GM18907 (cell line): ENCODE measurements at regions not wholly inside any gene's neighbourhood (a gene's known extent, or its start where the extent isn't known, plus 50 kb on each side); places are given as distances from the start of the nearest gene placed in this dataset.
"Not testable (repeated sequence)": the region's sequence is repeated elsewhere in the genome, so short reads cannot be mapped to it uniquely, and the experiment has no call there.

Source experiments
- ATAC-seq: cut with Tn5 transposase; IDR thresholded peaks from one replicate; pipeline ENCODE4 v1.9.1; 2021; ENCODE audit warnings: mild to moderate bottlenecking, moderate library complexity; ENCODE audit not compliant: unreplicated experiment

- no peak for ATAC-seq
These were observed 134.7 kb upstream of the ETV3 start for GRCh38 chr1:157272729-157273524.

- no peak for ATAC-seq
These were observed 134.1 kb upstream of the ETV3 start for GRCh38 chr1:157272264-157272663.

GRCh38 chr1:157270705-157271274 lies 132.6 kb upstream of the ETV3 start:
- no peak for ATAC-seq

DNA sequence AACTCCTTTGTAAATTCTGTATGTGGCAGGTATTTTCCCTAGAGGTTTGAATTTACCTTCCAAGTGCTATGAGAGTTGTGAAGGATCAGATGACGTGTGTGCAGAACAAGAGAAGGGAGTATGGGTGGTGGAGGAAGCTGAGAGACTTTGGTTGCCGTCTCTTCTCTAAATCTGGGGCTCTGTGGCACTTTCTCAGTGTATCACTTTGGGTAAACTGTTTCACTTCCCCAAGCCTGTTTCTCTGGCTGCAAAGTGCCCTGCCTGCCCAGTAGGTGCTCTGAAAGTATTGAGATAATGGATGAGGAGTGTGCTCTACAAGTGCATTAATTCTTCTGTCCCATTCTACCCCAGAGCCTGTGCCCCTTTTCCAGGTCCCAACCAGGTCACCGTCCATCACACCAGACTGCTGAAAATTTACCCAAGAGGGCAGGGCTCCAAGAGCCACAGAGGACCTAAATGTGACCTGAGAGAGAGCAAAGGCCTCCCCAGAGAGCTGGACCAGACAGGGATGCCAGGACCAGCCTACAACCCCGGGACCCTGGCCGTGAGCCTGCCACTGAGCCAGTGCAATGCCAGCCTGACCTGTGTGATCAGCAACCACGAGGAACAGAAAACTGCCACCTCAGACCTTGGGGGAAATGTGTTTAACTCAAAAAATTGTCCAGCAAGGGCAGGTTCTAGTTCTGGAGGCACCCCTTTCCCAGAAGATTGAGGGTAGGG lies 131.6 kb upstream of the ETV3 start:
- peak; percentile 92 for ATAC-seq

- no peak for ATAC-seq
These were observed 124.7 kb upstream of the ETV3 start for GRCh38 chr1:157262891-157263290.

- no peak for ATAC-seq
These were observed 124.2 kb upstream of the ETV3 start for GRCh38 chr1:157262422-157262821.

GRCh38 chr1:157255891-157256290 lies 117.7 kb upstream of the ETV3 start:
- ATAC-seq: not testable (repeated sequence)

DNA sequence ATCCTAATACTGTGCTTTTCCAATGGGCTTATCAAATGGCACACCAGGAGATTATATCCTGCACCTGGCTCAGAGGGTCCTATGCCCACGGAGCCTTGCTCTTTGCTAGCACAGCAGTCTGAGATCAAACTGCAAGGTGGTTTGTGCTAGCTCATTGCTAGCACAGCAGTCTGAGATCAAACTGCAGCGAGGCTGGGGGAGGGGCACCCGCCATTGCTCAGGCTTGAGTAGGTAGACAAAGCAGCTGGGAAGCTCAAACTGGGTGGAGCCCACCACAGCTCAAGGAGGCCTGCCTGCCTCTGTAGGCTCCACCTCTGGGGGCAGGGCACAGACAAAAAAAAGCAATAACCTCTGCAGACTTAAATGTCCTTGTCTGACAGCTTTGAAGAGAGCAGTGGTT lies 116.0 kb upstream of the ETV3 start:
- not testable (repeated sequence) for ATAC-seq

- no peak for ATAC-seq
These were observed 114.3 kb upstream of the ETV3 start for GRCh38 chr1:157252473-157252872.

DNA sequence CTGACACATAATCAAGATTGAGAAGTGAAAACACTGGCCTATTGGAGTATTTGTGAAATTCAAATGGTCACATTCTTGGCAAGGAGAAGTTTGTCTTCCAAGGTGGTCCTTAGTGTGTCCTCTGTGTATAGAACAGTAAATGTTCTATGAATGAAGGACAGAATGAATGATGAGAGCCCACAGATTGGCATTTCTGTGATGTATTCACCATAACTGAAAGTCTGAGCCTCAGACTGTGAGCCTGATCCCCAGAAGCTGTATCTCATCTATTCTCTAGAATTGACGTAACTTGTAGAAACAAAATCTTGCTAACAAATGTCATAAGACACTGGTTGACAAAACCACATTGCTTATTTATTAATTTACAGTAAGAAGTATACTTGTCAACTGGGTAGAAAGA lies 111.5 kb upstream of the ETV3 start:
- ATAC-seq: peak; percentile 32

DNA sequence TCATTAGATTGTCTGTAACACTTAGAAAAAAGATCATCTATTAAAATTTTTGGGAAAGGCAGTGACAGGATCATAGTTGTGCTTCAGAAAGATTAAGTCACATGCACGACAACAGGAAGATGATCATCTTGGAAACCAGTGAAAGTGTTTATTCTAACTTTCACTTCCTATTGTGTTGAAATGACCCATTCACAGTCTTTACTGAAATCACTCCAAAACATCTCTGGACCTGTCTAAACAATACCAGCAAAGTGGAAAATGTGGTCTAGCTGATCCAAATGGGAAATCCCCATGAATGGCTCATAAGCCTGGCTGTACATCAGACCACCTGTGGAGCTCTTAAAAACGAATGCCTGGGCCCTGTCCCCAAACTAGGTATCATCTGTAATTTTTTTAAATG lies 111.1 kb upstream of the ETV3 start:
- peak; percentile 74 for ATAC-seq

GRCh38 chr1:157247764-157248049 lies 109.5 kb upstream of the ETV3 start:
- not testable (repeated sequence) for ATAC-seq

GRCh38 chr1:157247005-157247763 lies 109.0 kb upstream of the ETV3 start:
- no peak for ATAC-seq

- ATAC-seq: no peak
These were observed 107.6 kb upstream of the ETV3 start for GRCh38 chr1:157245823-157246222.

DNA sequence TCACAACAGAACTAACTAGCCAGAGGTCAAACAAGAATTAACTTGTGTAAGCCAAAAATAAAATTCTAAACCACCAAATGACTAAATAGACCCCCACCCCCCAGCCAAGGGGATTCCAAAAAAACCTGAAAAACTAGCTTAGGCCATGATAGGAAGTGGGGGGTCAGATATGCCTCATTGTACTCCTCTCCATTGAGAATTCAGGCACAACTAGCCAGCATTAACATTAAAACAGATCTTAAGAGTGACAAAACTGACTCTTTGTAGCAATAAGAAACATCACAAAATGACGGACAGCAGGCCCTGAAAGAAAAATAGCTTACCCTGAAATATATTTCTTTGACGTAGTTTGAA lies 103.0 kb upstream of the ETV3 start:
- ATAC-seq: no peak

- ATAC-seq: peak; percentile 78
These were observed 102.4 kb upstream of the ETV3 start for GRCh38 chr1:157240495-157241184.

- ATAC-seq: peak; percentile 6
These were observed 101.7 kb upstream of the ETV3 start for GRCh38 chr1:157239936-157240335.

DNA sequence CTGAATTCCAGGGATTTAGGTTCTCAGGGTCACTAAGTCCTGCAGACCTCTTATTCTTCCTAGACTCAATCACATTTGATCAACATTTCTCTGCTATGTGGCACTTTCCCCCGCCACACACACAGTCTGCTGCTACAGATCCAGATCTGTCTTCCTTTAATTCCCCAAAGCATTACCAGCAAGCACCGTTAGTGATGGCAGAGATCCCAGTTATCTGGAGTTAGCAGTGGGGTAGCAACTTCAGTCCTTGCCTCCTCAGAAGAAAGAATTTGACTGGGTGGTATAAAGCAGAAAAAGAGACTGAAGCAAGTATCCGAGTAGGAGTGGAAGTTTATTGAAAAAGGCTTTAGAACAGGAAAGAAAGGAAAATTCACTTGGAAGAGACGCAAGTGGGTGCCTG lies 100.4 kb upstream of the ETV3 start:
- ATAC-seq: no peak

DNA sequence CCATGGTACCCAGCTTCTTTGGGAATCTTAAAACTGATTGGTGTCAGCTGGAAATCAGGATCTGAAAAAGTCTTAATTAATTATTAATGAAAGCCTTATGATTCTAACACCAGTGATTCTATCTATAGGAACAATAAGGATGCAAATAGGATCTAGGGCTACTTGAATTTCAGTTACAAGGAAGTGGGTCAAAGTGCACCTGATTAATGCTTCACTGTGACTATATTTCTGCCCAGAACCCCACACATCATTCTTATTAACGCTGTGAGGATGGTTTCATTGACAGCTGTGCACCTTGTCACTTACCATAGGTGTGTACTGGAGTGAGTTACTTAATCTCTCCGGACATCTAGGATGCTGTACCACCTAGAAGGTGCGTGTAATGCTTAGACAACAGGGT lies 99.8 kb upstream of the ETV3 start:
- ATAC-seq: no peak

- ATAC-seq: no peak
These were observed 99.3 kb upstream of the ETV3 start for GRCh38 chr1:157237522-157237921.

- no peak for ATAC-seq
These were observed 97.9 kb upstream of the ETV3 start for GRCh38 chr1:157236072-157236471.
